SK-N-SH (cell line): ENCODE measurements at regions not wholly inside any gene's neighbourhood (a gene's known extent, or its start where the extent isn't known, plus 50 kb on each side); places are given as distances from the start of the nearest gene placed in this dataset.

Experiments used
- CTCF ChIP-seq: fragments of 200-600 bp; sonication (generic); IDR thresholded peaks from 2 replicates; pipeline ENCODE4 v1.6.1; 2017; ENCODE audit warnings: antibody characterized with exemption, mild to moderate bottlenecking, moderate library complexity
- ELF1 ChIP-seq: IDR thresholded peaks from 2 replicates; pipeline ENCODE4 v1.4.0; 2012
- EP300 ChIP-seq, 2 experiments: IDR thresholded peaks; 2 replicates each; pipeline versions ENCODE4 v1.4.0 to v1.6.1; 2012; ENCODE audit warnings: borderline replicate concordance in 1 of 2, low read depth in 1 of 2, low read length in 1 of 2
- EZH2phosphoT487 ChIP-seq: fragments of 200-600 bp; sonication (generic); IDR thresholded peaks from 2 replicates; pipeline ENCODE4 v1.6.1; 2017; ENCODE audit warnings: low read depth, mixed run types, mild to moderate bottlenecking, antibody characterized with exemption, moderate library complexity, borderline replicate concordance
- MEF2A ChIP-seq: IDR thresholded peaks from 2 replicates; pipeline ENCODE4 v1.4.0; 2012; ENCODE audit warnings: low read depth, borderline replicate concordance
- TCF12 ChIP-seq: IDR thresholded peaks from 2 replicates; pipeline ENCODE4 v1.4.0; 2012
- USF1 ChIP-seq: IDR thresholded peaks from 2 replicates; pipeline ENCODE4 v1.4.0; 2012; ENCODE audit warnings: low read depth, borderline replicate concordance
- ZBTB33 ChIP-seq: IDR thresholded peaks from 2 replicates; pipeline ENCODE4 v1.4.0; 2012; ENCODE audit warnings: low read depth, borderline replicate concordance
- TF ChIP-seq, protein P1 (sequence below): IDR thresholded peaks from 2 replicates; pipeline ENCODE4 v1.4.0; 2012; ENCODE audit warnings: low read depth

DNA sequence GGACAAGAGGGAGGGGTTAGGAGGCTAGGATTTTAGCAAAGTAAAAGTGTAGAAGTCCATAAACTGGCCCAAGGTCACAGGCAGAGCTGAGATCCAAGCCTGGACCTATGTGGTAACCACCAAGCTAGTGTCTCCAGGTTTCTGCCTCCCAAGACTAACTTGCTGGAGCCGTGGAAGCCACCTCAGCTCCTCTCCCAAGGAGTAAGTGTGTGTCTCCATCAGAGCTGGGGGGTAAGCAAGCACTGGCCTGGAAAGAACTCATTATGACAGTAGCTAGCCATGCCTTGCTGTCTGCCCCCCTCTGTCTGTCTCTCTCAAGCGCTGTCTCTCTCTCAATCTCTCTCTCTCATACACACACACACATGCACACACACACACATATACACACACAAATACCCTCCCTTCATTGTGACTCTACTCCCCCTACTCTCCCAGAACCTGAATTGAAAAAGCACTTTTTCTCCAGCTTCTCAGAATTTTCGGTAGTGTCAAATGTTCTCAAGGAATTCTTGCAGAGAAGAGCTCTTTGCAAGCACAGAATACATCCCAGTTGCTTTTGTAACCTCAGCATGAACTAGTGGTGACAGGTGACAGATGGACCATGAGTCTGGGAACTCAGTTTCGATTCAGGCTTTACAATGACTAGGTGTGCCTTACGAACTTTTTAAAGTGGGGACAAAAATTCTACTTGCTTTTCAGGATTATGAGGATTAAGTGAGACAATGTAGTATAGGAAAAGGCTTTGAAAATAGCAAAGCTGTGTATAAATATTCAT, 238.0 kb upstream of the FGGY start:
- TF ChIP-seq ELF1, result no peak
- TF ChIP-seq CTCF, result no peak
- no peak for TF ChIP-seq EP300 (IDR thresholded peaks at IDR 0.05; ENCODE audit: borderline replicate concordance in 1 of 2, low read depth in 1 of 2, low read length in 1 of 2)
- TF ChIP-seq, protein P1, sequence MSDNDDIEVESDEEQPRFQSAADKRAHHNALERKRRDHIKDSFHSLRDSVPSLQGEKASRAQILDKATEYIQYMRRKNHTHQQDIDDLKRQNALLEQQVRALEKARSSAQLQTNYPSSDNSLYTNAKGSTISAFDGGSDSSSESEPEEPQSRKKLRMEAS, result no peak
- TF ChIP-seq ZBTB33, result no peak
- TF ChIP-seq USF1, result no peak
- no peak for TF ChIP-seq EZH2phosphoT487
- TF ChIP-seq TCF12, result no peak
- TF ChIP-seq MEF2A, result no peak
